NCI-H146 (cell line): ENCODE measurements at regions not wholly inside any gene's neighbourhood (a gene's known extent, or its start where the extent isn't known, plus 50 kb on each side); places are given as distances from the start of the nearest gene placed in this dataset.

Source experiments
- DNase-seq: peaks from one replicate; lab custom pipeline; 2025; lab: John Stamatoyannopoulos, UW

DNA sequence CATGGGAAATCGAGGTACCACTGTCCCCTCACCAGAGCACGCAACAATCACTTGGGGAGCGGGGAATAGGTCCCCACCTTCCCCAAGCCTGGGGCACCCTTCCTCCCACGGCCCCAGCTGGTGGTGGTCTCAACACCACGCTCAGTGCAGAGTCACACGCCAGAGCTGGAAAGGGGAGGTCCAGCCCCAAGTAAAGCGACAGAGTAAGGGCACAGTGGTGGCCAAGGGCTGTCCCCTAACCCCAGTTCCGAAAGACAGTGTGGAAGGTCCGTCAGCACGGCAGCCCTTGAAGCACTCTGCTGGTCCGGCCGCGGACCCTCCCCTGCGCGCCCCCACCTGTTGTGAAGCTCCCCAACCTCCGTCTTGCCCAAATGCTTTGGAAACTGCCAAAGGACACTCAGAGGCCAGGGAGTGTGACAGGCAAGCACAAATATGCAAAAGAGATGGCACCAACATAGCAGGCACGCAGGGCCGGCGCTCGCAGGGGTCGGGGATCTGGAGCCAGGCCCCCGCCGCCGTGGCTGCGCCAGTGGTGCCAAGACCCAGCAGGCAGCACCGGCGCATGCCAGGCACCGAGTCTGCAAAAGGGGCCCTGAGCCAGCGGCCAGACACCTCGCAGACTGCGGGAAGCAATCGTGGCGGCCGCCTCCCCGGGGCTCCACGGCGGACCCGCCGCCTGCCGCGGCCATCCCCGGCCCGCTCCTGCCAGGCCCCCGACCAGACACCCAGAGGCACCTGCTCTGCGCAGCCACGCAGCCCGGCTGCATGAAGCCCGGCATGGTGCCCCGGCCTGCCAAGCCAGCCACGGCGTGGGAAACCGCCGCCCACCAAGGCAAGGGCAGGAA lies 51.6 kb upstream of the SRRM3 start:
- DNase-seq, result no peak
